ENCODE measurements at regions not wholly inside any gene's neighbourhood (a gene's known extent, or its start where the extent isn't known, plus 50 kb on each side); places are given as distances from the start of the nearest gene placed in this dataset.
"Not testable (repeated sequence)": the region's sequence is repeated elsewhere in the genome, so short reads cannot be mapped to it uniquely, and the experiment has no call there.

DNA sequence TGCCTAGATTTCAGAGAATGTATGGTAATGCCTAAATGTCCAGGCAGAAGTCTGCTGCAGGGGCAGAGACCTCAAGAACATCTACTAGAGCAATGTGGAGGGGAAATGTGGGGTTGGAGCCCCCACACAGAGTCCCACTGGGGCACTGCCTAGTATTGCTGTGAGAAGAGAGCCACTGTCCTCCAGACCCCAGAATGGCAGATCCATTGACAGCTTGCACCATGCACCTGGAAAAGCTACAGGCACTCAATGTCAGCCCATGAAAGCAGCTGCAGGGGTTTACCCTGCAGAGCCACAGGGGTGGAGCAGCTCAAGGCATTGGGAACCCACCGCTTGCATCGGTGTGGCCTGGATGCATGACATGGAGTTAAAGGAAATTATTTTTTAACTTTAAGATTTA, 314.1 kb downstream of the CYRIA start:
- no peak for DNase-seq

DNA sequence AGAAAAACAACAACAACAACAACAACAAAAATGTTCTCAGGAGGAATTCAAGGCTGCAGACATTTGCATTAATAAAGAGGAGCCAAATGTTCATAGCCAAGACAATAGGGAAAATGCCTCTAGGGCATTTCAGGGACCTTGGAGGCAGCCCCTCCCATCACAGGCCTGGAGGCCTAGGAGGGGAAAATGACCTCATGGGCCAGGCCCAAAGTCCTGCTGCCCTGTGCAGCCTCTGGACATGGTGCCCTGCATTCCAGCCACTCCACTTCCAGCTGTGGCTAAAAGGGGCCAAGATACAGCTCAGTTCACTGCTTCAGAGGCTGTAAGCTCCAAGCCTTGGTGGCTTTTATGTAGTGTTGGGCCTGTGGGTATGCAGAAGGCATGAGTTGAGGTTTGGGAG, 314.5 kb downstream of the CYRIA start:
- no peak for DNase-seq

DNA sequence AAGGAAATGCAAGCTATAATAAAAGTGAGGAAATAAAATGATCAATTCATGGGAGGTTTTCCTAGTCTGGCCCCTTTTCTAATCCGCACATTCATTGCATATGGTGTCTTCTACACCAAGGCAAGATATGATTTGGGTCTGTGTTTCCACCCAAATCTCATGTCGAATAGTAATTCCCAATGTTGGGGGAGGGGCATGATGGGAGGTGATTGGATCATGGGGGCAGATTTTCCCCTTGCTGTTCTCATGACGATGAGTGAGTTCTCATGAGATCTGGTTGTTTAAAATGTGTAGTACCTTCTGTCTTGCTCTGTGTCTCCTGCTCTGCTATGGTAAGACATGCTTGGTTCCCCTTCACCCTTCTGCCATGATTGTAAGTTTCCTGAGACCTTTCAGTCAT, 315.4 kb downstream of the CYRIA start:
- no peak for DNase-seq

DNA sequence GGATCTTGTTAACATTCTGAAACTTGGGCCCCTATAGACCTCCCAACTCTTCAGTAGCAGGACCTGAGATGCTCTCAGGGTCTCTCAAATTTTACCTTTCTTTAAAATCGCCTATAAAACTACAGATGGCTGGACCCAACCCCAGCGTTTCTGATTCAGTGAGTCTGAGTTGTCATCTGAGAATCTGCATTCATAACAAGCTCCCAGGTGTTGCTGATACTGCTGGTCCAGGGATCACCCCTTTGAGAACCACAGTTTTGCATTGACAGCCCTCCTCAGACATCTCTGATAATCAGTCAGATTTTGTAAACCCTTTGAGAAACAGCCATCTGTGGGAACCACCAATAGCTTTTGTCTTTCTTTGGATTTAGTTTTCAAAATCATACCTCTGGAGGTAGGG, 315.8 kb downstream of the CYRIA start:
- no peak for DNase-seq

DNA sequence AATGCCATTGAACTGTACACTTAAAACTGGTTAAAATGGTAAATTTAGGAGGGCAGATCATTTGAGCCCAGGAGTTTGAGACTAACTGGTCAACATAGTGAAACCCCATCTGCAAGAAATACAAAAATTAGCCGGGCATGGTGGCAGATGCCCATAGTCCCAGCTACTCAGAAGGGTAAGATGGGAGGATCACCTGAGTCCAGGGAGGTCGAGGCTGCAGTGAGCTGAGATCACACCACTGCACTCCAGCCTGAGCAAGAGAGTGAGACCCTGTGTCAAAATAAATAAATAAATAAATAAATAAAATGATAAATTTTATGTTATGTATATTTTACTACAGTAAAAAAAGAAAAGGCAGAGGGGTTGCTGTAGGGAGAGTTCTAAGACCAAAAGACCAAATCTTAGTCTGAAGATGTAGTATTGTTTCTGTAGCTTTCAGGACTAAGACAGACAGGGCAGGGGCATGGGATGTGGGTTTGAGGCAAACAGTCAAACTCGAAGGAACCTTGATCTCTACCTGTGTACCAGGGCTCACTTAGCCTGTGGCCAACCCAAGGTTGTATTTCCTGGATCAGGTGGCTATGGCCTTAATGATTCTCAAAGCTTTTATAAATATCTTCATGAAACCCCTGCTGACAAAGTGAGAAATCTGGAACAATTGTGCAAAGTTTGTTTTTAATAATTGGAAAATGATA, 316.7 kb downstream of the CYRIA start:
- no peak for DNase-seq

DNA sequence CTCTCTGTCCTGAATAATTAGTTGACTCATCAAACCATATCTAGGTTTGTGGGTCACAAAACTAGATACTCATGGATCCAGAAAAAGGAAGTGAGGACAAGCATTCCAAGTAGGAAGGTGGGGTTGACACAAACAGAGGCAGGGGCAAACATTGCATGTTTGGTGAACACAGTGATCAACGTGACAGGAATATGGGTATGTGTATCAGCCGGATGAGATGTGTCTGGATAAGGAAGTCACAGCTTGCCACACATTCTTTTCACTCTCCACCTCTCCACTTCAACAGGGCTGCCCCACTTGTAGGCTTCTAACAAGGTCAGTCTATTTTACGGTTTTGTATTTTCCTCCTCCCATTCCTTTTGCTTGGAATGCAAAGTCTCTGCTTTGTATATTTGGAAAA, 319.0 kb downstream of the CYRIA start:
- no peak for DNase-seq

DNA sequence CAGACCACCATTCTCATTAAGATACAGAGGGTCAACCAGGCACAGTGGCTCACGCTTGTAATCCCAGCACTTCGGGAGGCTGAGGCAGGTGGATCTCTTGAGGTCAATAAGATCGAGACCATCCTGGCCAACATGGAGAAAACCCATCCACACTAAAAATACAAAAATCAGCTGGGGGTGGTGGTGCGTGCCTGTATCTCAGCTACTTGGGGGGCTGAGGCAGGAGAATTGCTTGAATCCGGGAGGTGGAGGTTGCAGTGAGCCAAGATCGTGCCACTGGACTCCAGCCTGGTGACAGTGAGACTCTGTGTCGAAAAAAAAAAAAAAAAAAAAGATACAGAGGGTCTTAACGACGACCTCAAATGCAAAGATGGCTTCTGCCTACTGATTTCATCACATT, 320.4 kb downstream of the CYRIA start:
- DNase-seq: not testable (repeated sequence)

DNA sequence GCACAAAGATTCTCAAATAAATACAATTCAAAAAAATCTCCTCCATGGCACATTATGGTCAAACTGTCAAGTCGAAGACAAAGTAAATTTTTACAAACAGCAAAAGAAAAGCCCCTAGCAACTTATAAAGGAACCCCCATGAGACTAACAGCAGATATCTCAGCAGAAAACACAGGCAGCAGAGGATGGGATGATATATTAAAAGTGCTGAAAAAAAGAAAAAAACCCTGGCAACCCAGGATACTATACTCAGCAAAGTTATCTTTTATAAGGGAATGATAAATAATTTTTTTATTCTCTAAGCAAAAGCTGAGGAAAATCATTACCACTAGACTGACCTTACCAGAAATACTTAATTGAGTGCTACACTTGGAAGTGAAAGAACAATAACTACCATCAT, 326.4 kb downstream of the CYRIA start:
- DNase-seq: no peak

DNA sequence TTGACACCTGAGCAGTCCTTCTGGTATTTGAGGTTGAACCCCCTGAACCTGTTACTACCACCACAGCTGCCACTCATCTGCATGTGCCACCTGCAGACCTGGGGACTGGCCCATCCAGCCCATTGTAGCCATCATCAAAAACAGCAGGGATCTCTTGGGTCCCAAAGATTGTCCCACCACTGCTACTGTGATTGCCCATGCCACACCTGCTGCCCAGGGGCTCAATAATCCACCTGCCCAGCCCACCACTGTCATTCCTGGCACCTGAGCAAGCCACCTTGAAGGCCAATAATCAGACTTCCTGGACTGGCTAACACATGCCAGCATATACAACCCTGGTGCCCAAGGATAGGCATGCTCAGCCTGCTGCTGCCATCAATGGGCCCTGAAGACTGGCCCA, 327.6 kb downstream of the CYRIA start:
- DNase-seq: no peak

DNA sequence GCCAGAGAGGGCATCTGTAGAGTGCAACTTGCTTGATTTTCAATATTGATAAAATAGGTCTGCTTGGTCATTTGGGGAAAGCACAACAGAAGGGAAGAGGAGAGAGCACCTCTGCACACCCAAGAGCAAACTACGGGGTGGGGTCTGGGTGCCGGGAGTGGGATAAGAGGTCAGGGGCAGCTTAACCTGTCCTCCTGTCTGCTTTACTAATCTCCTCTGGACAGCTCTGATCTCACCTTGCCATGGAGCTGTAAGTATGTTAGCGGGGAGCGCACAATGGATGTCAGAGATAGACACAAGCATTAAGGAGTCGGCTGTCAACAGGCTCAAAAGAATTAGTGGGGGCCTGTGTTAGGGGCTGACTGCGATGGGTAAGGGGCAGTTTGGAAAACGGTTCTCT, 328.7 kb downstream of the CYRIA start:
- no peak for DNase-seq

DNA sequence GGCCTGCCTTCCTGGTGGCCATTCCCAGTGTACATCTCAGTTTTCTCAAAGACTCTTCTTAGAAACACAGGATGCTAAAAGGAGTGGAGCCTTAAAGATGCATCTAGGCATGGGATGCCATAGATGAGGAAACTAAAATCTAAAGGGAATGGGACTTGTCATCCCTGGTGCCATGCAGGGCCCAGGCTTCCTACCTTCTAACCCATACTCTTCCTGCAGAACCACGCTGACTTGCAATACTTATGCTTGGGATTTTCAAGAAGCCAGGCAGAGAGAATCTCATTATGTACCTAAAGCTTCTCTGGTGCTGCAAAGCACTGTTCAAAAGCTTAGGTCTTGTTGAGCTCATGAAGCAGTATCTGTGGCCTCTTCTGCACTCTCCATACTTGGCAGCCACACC, 329.1 kb downstream of the CYRIA start:
- DNase-seq: no peak

DNA sequence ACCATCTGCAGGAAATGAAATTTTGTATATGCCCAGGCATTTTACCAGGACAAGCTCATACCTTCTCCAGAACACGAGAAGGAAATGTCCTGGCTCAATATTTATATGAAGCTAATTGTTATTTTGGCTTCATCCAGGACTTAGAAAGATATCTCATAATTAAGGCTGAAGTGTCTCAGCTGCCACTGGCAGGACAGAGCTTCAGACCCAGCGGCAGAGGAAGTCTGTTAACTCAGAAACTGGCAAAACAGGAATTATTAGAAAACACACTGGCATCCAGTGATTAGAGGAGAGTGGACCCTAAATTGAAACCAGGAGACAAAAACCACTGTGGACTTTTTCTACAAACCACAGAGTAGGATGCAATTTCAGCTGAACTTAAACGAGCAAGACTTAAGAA, 329.7 kb downstream of the CYRIA start:
- DNase-seq: no peak

DNA sequence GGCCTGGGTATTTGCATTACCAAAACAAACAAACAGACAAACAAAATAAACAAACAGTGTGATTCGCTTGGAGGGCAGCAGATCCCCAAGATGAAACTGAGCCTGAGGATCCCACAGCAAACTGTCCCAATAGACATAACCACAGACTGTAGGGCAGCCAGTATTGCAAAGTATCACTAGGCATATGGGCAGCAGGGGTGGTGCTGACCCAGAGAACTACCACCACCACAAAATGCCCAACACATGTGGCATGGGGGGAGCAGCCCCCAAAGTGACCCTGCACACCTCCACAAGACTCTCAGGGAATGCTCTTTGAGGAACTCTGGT, 330.1 kb downstream of the CYRIA start:
- no peak for DNase-seq

DNA sequence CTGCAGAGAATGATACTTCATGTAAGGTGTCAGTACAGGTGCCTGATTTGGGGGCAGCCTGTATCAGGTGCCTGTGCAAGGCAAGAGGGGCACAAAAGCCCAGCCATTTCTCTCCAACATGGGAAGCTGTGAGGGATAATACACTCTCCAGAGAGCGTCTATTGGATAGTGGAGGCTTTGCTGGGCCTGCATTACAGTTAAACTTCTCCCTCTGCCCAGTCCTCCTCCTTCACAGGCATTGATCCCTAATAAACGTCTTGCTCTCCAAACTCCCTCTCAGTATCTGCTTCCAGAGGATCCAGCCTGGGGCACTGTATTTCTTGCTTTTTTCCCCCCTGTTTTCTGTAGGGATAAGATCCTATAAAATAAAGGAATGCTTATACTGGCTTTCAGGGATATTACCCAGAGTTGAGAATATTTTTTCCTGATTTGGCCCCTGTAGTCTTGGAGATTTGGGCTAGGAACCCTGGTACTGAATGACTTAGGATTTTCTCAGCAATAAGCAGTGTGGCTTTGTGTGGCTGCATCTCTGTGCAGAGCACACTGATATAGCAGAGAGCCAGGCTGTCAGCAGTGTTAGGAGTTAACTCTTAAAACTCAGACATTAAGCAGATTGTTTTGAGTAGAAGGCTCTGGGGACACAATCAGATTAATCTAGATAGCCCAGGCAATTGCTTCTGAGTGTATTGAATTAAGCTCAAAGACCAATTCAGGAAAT, 330.6 kb downstream of the CYRIA start:
- no peak for DNase-seq

DNA sequence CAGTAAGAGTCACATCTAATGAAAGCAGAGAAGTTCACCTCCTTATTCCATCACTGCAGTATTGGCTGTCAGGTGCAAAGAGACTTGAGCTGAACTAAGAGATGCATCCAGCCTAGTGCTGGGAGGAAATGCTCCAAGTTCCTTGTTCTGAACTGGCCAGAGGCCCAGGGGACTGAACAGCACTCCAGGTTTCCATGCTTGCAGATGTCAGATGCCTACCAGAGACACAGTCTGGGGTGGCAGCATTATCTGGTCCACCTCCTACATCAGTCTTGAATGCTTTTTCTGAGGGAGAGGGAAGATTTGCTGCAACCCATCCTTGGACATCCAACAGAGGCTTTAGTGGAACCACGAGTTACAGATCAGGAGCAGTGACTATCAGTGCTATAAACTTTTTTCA, 331.3 kb downstream of the CYRIA start:
- DNase-seq: no peak

DNA sequence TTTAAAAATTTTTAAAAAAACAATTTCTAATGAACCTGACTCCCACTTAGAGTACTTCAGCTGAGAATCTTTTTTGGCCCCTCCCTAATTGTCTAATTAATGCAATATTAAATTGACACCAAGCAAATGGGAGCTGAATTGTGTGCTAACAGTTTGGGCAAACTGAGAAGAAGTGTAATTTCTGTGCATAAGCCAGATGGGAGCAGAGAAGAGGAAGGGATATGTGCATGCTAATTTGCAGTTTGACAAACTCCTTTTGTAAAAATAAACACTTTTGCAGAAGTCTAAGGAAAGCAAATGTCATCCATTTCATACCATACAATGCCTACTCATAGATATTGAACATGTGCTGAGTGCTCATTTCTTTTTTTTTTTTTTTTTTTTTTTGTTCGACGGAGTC, 332.0 kb downstream of the CYRIA start:
- DNase-seq: no peak

DNA sequence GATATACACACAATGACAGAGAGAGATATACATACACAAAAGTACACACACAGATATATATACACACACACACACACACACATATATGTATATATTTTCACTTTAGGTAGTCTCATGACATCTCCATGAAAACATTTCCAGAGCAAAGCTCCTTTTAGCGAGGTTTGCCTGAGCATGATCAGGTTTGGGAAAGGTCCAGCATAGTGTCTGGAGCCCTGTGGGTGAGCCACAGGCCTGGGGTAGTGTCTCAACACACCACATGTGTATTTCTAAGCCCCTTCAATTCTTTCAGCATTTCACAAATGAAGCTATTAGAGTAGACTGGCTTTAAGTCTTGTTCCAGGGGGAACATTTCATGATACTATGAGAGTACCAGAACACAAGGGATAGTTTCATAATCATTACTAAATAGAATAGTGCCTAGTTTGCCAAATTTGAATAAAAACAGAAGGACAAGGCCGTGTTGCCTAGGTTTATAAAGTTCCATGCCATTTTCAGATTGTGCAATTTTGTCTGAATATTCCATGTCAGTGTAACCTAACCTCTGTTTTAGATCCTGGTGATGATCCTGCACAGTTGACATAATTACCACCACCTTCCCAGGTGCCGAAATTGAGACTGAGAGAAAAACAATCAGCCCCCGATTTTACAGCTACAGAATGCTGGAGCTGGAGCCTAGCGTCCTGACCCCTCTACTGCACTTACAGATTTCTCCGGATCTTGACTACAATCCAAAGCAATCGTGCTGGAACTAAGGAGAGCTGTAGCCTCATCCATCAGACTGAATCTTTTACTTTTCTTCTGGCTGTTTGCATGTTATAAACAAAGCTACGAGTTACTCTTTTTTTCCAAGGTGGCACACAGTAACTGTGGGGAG, 332.7 kb downstream of the CYRIA start:
- DNase-seq: no peak

DNA sequence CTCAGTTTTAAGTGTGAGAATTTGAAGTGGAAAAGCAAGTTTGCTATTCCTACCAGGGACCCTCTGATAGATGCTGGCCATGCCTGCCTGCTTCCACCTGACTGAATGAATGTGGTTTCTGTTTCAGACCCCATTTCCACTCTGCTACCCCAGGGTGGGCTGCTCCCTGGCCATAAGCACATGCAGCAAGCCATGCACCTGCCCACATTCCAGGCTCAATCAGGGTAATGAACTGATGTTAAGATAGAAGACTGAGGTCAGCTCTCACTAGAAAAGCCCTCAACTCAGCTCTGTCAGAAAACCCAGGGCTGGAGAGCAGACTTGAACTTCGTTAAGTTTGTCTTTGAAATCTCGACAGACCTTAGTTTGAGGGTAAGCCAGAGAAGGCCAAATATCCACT, 333.9 kb downstream of the CYRIA start:
- no peak for DNase-seq

DNA sequence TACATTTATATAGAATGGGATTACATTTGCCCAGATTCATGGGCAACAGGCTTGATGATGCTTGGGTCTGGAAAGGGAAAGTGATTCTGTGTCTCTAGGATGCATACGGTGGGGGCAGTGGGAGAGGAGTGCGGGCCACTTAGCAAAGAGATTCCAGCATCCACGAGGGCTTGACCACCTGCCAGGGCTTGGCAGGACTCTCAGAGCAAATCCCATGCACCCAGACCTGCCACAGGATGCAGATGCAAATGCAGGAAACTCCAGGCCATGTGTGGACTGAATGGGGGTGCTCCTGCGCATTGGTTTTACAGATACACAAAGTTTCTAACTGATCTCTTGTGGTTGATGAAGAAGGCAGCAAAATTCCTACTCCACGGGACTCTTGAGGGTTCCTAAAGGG, 334.7 kb downstream of the CYRIA start:
- no peak for DNase-seq

DNA sequence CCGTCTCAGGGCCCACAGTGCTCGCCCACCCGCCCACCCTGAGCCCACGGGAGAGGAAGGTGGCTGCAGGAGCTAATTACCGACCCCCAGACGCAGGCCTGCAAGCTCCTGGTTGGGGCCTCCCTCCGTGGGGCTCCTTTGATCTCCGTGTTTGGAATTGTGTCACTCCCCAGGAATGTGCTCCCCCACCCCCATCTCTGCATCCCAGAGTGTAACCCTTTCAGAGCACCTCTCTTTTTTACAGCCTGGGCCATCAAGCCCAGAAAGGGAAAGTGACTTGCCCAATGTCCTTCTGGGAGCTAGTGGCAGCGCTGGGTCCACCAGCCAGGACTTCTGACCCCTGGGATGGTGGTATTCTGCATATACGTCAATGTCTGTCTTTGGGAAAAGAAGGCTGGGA, 335.1 kb downstream of the CYRIA start:
- no peak for DNase-seq

DNA sequence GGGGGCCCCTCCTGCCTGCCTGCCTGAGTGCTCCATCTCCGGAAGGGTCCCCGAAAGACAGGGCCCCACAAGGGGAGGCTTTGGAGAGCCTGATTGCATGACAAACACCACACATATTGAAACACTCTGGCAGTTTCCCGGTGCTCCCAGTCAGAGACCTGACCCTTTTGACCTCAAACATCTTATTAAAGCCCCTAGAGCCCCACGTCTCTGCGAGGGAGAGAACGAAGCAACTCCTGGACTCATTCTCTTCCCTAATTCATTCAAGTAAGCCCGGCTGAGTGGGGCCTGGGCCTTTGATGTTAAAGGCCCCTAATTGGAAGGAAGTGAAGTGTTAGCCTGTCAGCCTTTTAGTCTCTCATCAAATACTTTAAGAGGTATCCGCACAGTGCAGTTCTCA, 335.6 kb downstream of the CYRIA start:
- DNase-seq: no peak

DNA sequence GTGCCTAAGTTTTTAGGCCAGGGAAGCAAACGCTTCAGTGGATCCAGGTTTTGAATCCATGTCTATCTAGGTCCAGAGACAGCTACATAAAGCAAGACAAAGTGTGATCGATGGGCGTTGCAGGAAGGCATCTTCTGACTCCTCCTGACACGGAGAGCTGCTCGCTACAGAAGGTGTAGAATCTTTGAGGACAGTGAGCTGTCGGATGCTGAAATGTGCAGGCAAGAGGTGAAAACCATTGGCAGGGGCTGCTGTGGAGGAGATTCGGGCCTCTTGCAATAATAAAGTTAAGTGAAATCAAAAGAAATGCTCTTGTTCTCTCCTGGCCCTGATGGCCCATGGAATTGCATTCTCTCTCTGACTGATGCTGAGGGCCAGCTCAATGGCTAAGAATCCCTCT, 336.2 kb downstream of the CYRIA start:
- no peak for DNase-seq

DNA sequence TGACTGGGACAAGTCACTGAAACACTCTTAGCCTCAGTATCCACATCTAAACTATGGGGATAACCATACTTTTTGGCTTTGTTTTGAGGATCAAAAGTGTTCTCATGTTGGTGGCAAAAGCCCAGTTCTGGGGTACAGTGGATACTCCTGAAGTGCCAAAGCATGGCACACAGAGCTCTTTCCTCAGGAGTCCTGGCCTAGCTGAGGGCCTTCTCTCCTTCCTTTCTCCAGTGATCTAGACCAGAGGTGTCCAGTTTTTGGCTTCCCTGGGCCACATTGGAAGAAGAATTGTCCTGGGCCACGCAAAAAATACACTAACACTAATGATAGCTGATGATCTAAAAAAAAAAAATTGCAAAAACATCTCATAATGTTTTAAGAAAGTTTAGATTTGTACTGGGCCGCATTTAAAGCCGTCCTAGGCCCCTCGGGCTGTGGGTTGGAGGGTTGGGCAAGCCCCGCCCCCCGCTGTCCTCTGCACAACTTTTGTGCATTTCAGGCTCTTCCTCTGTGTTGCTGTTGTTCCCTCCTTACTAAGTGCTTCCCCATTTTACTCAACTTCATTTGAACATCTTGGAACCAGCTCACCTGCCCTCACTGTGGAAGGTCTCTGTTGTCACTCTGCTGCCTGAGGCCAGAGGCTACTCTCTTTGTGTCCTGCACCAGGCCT, 337.0 kb downstream of the CYRIA start:
- DNase-seq: no peak

DNA sequence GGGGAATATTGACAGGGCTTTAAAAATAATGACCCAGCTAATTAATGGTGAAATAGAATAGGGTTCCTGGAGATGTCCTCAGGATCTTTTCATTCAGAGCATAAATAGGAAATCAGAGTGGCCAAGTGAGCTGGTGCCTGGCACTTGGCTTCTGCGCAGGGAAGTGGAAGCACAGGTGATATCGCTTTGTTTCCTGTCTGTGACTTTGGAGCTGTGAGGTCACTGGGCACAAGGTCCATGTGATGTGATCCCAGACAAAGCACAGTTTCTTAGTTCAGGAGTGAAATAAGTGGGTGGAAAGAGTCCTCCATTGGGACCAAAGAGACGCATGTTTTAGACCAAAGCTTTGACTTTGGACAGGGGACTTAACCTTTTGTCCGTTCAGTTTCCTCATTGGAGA, 338.3 kb downstream of the CYRIA start:
- no peak for DNase-seq
